ENCODE measurements at regions not wholly inside any gene's neighbourhood (a gene's known extent, or its start where the extent isn't known, plus 50 kb on each side); places are given as distances from the start of the nearest gene placed in this dataset.

- H3K36me3 ChIP-seq: no peaks in the 10 kb centered on the region
- no peaks in the 10 kb centered on the region for H3K4me1 ChIP-seq
- no peak overlapping the region for H3K27ac ChIP-seq
- H3F3A ChIP-seq (ENCODE audit: low read depth): no peaks in the 10 kb centered on the region
- no peak for DNase-seq (ENCODE audit: low spot score)
- H4K20me1 ChIP-seq (ENCODE audit: low read depth): no peaks in the 10 kb centered on the region
- no peaks in the 10 kb centered on the region for H3K27me3 ChIP-seq
- H3K4me1 Mint-ChIP-seq: peaks cover 8% of the 10 kb centered on the region
- H3K9ac ChIP-seq: no peak overlapping the region
- H3K9me3 Mint-ChIP-seq: peaks cover 4% of the 10 kb centered on the region
- no peaks in the 10 kb centered on the region for H3K9me3 ChIP-seq (ENCODE audit: low read depth)
- no peaks in the 10 kb centered on the region for H3K36me3 Mint-ChIP-seq
- H3K27ac Mint-ChIP-seq: no peak overlapping the region
- TF ChIP-seq EZH2 (IDR thresholded peaks at IDR 0.05): no peak
- no peak for TF ChIP-seq CTCF (IDR thresholded peaks at IDR 0.05)
- no peak for TF ChIP-seq EZH2phosphoT487 (IDR thresholded peaks at IDR 0.05)
- peaks cover 2% of the 10 kb centered on the region for H3K27me3 Mint-ChIP-seq (ENCODE audit: insufficient read depth, low read depth)
- no peak overlapping the region for H3K4me2 ChIP-seq
- H3K4me3 ChIP-seq: no peak overlapping the region
- no peak overlapping the region for H3K4me3 Mint-ChIP-seq
- no peaks in the 10 kb centered on the region for H3K79me2 ChIP-seq (ENCODE audit: low read depth)
- H2AFZ ChIP-seq (replicated peaks): no peak overlapping the region
These were observed 280.8 kb upstream of the DPYD start for GRCh38 chr1:98201666-98202081.

GRCh38 chr1:98197356-98197755 lies 276.5 kb upstream of the DPYD start:
- TF ChIP-seq EZH2phosphoT487 (IDR thresholded peaks at IDR 0.05) (no peak), EZH2 (IDR thresholded peaks at IDR 0.05) (no peak), CTCF (IDR thresholded peaks at IDR 0.05) (no peak)
- Histone ChIP-seq H3F3A (ENCODE audit: low read depth) (no peaks in the 10 kb centered on the region), H3K9ac (no peak overlapping the region), H3K4me2 (no peak overlapping the region), H3K9me3 (ENCODE audit: low read depth) (no peaks in the 10 kb centered on the region), H3K36me3 (no peaks in the 10 kb centered on the region), H3K27me3 (no peaks in the 10 kb centered on the region), H3K27ac (no peak overlapping the region), H4K20me1 (ENCODE audit: low read depth) (no peaks in the 10 kb centered on the region), H2AFZ (replicated peaks) (no peak overlapping the region), H3K79me2 (ENCODE audit: low read depth) (no peaks in the 10 kb centered on the region), H3K4me1 (no peaks in the 10 kb centered on the region), H3K4me3 (no peak overlapping the region)
- H3K9me3 Mint-ChIP-seq: no peaks in the 10 kb centered on the region
- no peaks in the 10 kb centered on the region for H3K4me1 Mint-ChIP-seq
- peaks cover 2% of the 10 kb centered on the region for H3K27me3 Mint-ChIP-seq (ENCODE audit: insufficient read depth, low read depth)
- H3K4me3 Mint-ChIP-seq: no peak overlapping the region
- H3K36me3 Mint-ChIP-seq: no peaks in the 10 kb centered on the region
- H3K27ac Mint-ChIP-seq: no peak overlapping the region
- no peak for DNase-seq (ENCODE audit: low spot score)

- no peak overlapping the region for H3K27ac Mint-ChIP-seq
- Histone ChIP-seq H3K27ac (no peak overlapping the region), H4K20me1 (ENCODE audit: low read depth) (no peaks in the 10 kb centered on the region), H3F3A (ENCODE audit: low read depth) (no peaks in the 10 kb centered on the region), H3K27me3 (no peaks in the 10 kb centered on the region), H3K9me3 (ENCODE audit: low read depth) (no peaks in the 10 kb centered on the region), H3K4me3 (no peak overlapping the region), H3K4me2 (no peak overlapping the region), H3K4me1 (no peaks in the 10 kb centered on the region), H2AFZ (replicated peaks) (no peak overlapping the region), H3K36me3 (no peaks in the 10 kb centered on the region), H3K9ac (no peak overlapping the region), H3K79me2 (ENCODE audit: low read depth) (no peaks in the 10 kb centered on the region)
- DNase-seq (ENCODE audit: low spot score): no peak
- H3K9me3 Mint-ChIP-seq: no peaks in the 10 kb centered on the region
- TF ChIP-seq EZH2 (IDR thresholded peaks at IDR 0.05) (no peak), EZH2phosphoT487 (IDR thresholded peaks at IDR 0.05) (no peak), CTCF (IDR thresholded peaks at IDR 0.05) (no peak)
- no peaks in the 10 kb centered on the region for H3K4me1 Mint-ChIP-seq
- H3K4me3 Mint-ChIP-seq: no peak overlapping the region
- H3K36me3 Mint-ChIP-seq: no peaks in the 10 kb centered on the region
- no peaks in the 10 kb centered on the region for H3K27me3 Mint-ChIP-seq (ENCODE audit: insufficient read depth, low read depth)
These were observed 275.2 kb upstream of the DPYD start for GRCh38 chr1:98196012-98196411.

- Mint-ChIP-seq H3K36me3 (no peaks in the 10 kb centered on the region), H3K4me1 (no peaks in the 10 kb centered on the region), H3K9me3 (no peaks in the 10 kb centered on the region), H3K27me3 (ENCODE audit: insufficient read depth, low read depth) (no peaks in the 10 kb centered on the region), H3K27ac (no peak overlapping the region), H3K4me3 (no peak overlapping the region)
- no peak overlapping the region for H3K4me3 ChIP-seq
- no peaks in the 10 kb centered on the region for H3K9me3 ChIP-seq (ENCODE audit: low read depth)
- H3K27me3 ChIP-seq: no peaks in the 10 kb centered on the region
- no peak overlapping the region for H2AFZ ChIP-seq (replicated peaks)
- no peak for DNase-seq (ENCODE audit: low spot score)
- no peaks in the 10 kb centered on the region for H3F3A ChIP-seq (ENCODE audit: low read depth)
- H3K27ac ChIP-seq: no peak overlapping the region
- no peaks in the 10 kb centered on the region for H3K79me2 ChIP-seq (ENCODE audit: low read depth)
- no peaks in the 10 kb centered on the region for H3K4me1 ChIP-seq
- TF ChIP-seq EZH2phosphoT487 (IDR thresholded peaks at IDR 0.05): no peak
- TF ChIP-seq CTCF (IDR thresholded peaks at IDR 0.05): no peak
- no peak for TF ChIP-seq EZH2 (IDR thresholded peaks at IDR 0.05)
- no peaks in the 10 kb centered on the region for H3K36me3 ChIP-seq
- H4K20me1 ChIP-seq (ENCODE audit: low read depth): no peaks in the 10 kb centered on the region
- H3K4me2 ChIP-seq: no peak overlapping the region
- no peak overlapping the region for H3K9ac ChIP-seq
These were observed 267.9 kb upstream of the DPYD start for GRCh38 chr1:98188774-98189173.

All from neural progenitor cell (in vitro differentiated cells).